SK-N-SH (cell line): ENCODE measurements at regions not wholly inside any gene's neighbourhood (a gene's known extent, or its start where the extent isn't known, plus 50 kb on each side); places are given as distances from the start of the nearest gene placed in this dataset.

ENCODE experiments used
- CTCF ChIA-PET: fragments of 300-600, 350-600 bp; formaldehyde crosslinking; extraction: SDS; loops from one replicate; lab custom pipeline; 2021; lab: Yijun Ruan, JAX
- POLR2A ChIA-PET: fragments of 350-600 bp; sonication (Branson Sonifier 250); formaldehyde crosslinking; extraction: SDS; loops from one replicate; lab custom pipeline; 2020; ENCODE audit warnings: antibody characterized with exemption, inconsistent platforms; lab: Yijun Ruan, JAX
- DNase-seq: peaks from one replicate; pipeline ENCODE4 v3.0.0; 2012
- H2AFZ ChIP-seq: fragments of 200-600 bp; sonication (generic); 2 replicates; pipeline ENCODE4 v1.8.1; 2016; ENCODE audit warnings: antibody characterized with exemption, mild to moderate bottlenecking, low read depth
- H3F3A ChIP-seq: fragments of 200-600 bp; sonication (generic); replicated peaks from 2 replicates; pipeline ENCODE3; 2016; ENCODE audit warnings: antibody characterized with exemption, mild to moderate bottlenecking; ENCODE audit not compliant: insufficient read depth
- H3K27ac ChIP-seq, 2 experiments: fragments of 200-500 bp in 1 of 2; fragments of 200-600 bp in 1 of 2; sonication (Bioruptor generic) in 1 of 2; sonication (generic), shearing (Covaris generic) in 1 of 2; 2 replicates each; pipeline versions ENCODE4 v1.5.1 to v1.6.1; 2014 to 2016; ENCODE audit warnings: low read depth in 2 of 2, inconsistent platforms in 1 of 2, low read length in 1 of 2, mild to moderate bottlenecking in 1 of 2, mixed read lengths in 1 of 2
- H3K27me3 ChIP-seq: fragments of 200-600 bp; sonication (generic), shearing (Covaris generic); 2 replicates; pipeline ENCODE4 v1.6.1; 2016; ENCODE audit warnings: mixed run types; ENCODE audit not compliant: insufficient read depth
- H3K36me3 ChIP-seq, 2 experiments: fragments of 200-500 bp in 1 of 2; fragments of 200-600 bp in 1 of 2; sonication (Bioruptor generic) in 1 of 2; sonication (generic) in 1 of 2; replicated peaks in 1 of 2; 2 replicates each; pipeline versions ENCODE3 to v1.5.1; 2014 to 2016; ENCODE audit warnings: low read length in 1 of 2, mild to moderate bottlenecking in 1 of 2; ENCODE audit not compliant: insufficient read depth in 2 of 2, control insufficient read depth in 1 of 2
- H3K4me1 ChIP-seq, 2 experiments: fragments of 200-500 bp in 1 of 2; fragments of 200-600 bp in 1 of 2; sonication (Bioruptor generic) in 1 of 2; sonication (generic), shearing (Covaris generic) in 1 of 2; 2 replicates each; pipeline versions ENCODE4 v1.5.1 to v1.6.1; 2014 to 2016; ENCODE audit warnings: low read depth in 1 of 2, low read length in 1 of 2, mixed run types in 1 of 2; ENCODE audit not compliant: insufficient read depth in 2 of 2, control insufficient read depth in 1 of 2
- H3K4me2 ChIP-seq: fragments of 200-600 bp; sonication (generic), shearing (Covaris generic); 2 replicates; pipeline ENCODE4 v1.6.1; 2017; ENCODE audit warnings: mixed run types
- H3K4me3 ChIP-seq, 2 experiments: fragments of 200-500 bp in 1 of 2; fragments of 200-600 bp in 1 of 2; sonication (Bioruptor generic) in 1 of 2; sonication (generic), shearing (Covaris generic) in 1 of 2; 2 replicates each; pipeline versions ENCODE4 v1.5.1 to v1.8.1; 2014 to 2016; ENCODE audit warnings: low read depth in 2 of 2, inconsistent platforms in 1 of 2, low read length in 1 of 2, mild to moderate bottlenecking in 1 of 2, mixed read lengths in 1 of 2, moderate library complexity in 1 of 2
- H3K79me2 ChIP-seq: fragments of 200-600 bp; sonication (generic); 2 replicates; pipeline ENCODE4 v1.8.1; 2017; ENCODE audit warnings: mild to moderate bottlenecking; ENCODE audit not compliant: insufficient read depth
- H3K9ac ChIP-seq: fragments of 200-600 bp; sonication (generic); 2 replicates; pipeline ENCODE4 v1.6.1; 2017; ENCODE audit warnings: mixed run types
- H3K9me2 ChIP-seq: fragments of 200-600 bp; sonication (generic); 2 replicates; pipeline ENCODE4 v1.6.1; 2017; ENCODE audit warnings: mixed run types
- H3K9me3 ChIP-seq: fragments of 200-600 bp; sonication (generic); 2 replicates; pipeline ENCODE4 v1.6.1; 2017; ENCODE audit warnings: mixed run types, mild to moderate bottlenecking, moderate library complexity
- H4K20me1 ChIP-seq: fragments of 200-600 bp; sonication (generic); 2 replicates; pipeline ENCODE4 v1.6.1; 2017; ENCODE audit warnings: mild to moderate bottlenecking, mixed run types; ENCODE audit not compliant: insufficient read depth
- ELF1 ChIP-seq: IDR thresholded peaks from 2 replicates; pipeline ENCODE4 v1.4.0; 2012
- FOXJ3 ChIP-seq: sonication (generic); formaldehyde crosslinking; IDR thresholded peaks from 2 replicates; pipeline ENCODE4 v1.5.1; 2020; ENCODE audit warnings: mild to moderate bottlenecking, missing genetic modification reagents
- IRF3 ChIP-seq: fragments of 150-350 bp; IDR thresholded peaks from 2 replicates; pipeline ENCODE4 v1.6.1; 2016; ENCODE audit warnings: mild to moderate bottlenecking, low read depth, low read length
- JUND ChIP-seq: IDR thresholded peaks from 2 replicates; pipeline ENCODE4 v1.4.0; 2012
- MAX ChIP-seq: IDR thresholded peaks from 2 replicates; pipeline ENCODE4 v1.4.0; 2012; ENCODE audit warnings: low read depth
- MXI1 ChIP-seq: IDR thresholded peaks from 2 replicates; pipeline ENCODE4 v1.6.1; 2012; ENCODE audit warnings: mild to moderate bottlenecking, low read depth, low read length, improper control_type of control experiment
- NRF1 ChIP-seq: IDR thresholded peaks from 2 replicates; pipeline ENCODE4 v1.6.1; 2012; ENCODE audit warnings: low read depth, mild to moderate bottlenecking, low read length
- PBX3 ChIP-seq: IDR thresholded peaks from 2 replicates; pipeline ENCODE4; 2012
- RAD21 ChIP-seq: IDR thresholded peaks from 2 replicates; pipeline ENCODE4 v1.6.1; 2012; ENCODE audit warnings: mild to moderate bottlenecking, low read length
- RCOR1 ChIP-seq: fragments of 150-350 bp; IDR thresholded peaks from 2 replicates; pipeline ENCODE4 v1.6.1; 2017; ENCODE audit warnings: antibody characterized with exemption, low read length
- REST ChIP-seq: IDR thresholded peaks from 2 replicates; pipeline ENCODE4 v1.6.1; 2012; ENCODE audit warnings: mild to moderate bottlenecking, low read depth, low read length, moderate library complexity
- RXRA ChIP-seq: IDR thresholded peaks from 2 replicates; pipeline ENCODE4 v1.4.0; 2012; ENCODE audit warnings: low read depth, mild to moderate bottlenecking, borderline replicate concordance
- SIN3A ChIP-seq: IDR thresholded peaks from 2 replicates; pipeline ENCODE4 v1.6.1; 2012; ENCODE audit warnings: low read depth, mild to moderate bottlenecking, low read length, moderate library complexity, borderline replicate concordance
- TAF1 ChIP-seq: IDR thresholded peaks from 2 replicates; pipeline ENCODE4 v1.6.1; 2012; ENCODE audit warnings: low read depth, mild to moderate bottlenecking, low read length, moderate library complexity, borderline replicate concordance
- TEAD4 ChIP-seq: IDR thresholded peaks from 2 replicates; pipeline ENCODE4 v1.4.0; 2012; ENCODE audit warnings: mild to moderate bottlenecking, borderline replicate concordance; ENCODE audit not compliant: insufficient read depth
- USF1 ChIP-seq: IDR thresholded peaks from 2 replicates; pipeline ENCODE4 v1.4.0; 2012; ENCODE audit warnings: low read depth, borderline replicate concordance
- USF2 ChIP-seq: fragments of 150-350 bp; IDR thresholded peaks from 2 replicates; pipeline ENCODE4 v1.6.1; 2017; ENCODE audit warnings: antibody characterized with exemption, low read length, low read depth, borderline replicate concordance
- YY1 ChIP-seq: IDR thresholded peaks from 2 replicates; pipeline ENCODE4 v1.4.0; 2012; ENCODE audit warnings: low read depth, mild to moderate bottlenecking
- ZBTB33 ChIP-seq: IDR thresholded peaks from 2 replicates; pipeline ENCODE4 v1.4.0; 2012; ENCODE audit warnings: low read depth, borderline replicate concordance
- WGBS: methylation state at CpG from one replicate; pipeline ENCODE4 v1.1.6; 2017; ENCODE audit warnings: low lambda C conversion rate; 5-methylcytosine and 5-hydroxymethylcytosine counted together

- WGBS, result 9% methylated on average over 8 of the region's 9 CpGs
Measured at GRCh38 chr18:78543201-78543725, 436.4 kb upstream of the SALL3 start.

GRCh38 chr18:78546281-78546680, 433.3 kb upstream of the SALL3 start:
- H4K20me1 ChIP-seq, result no peaks in the 10 kb centered on the region
- no peaks in the 10 kb centered on the region for H3K79me2 ChIP-seq
- H3K27me3 ChIP-seq, result no peaks in the 10 kb centered on the region; the same call in 1 of the 2 replicates
- ChIA-PET POLR2A (no interaction called here), CTCF (interaction anchor here (0.8 to 0.9 kb wide), 2 partner anchors 15 to 31 kb away, joined by 3 read pairs; no protein-coding TSS in a partner anchor)
- H3K4me1 ChIP-seq, result no peaks in the 10 kb centered on the region
- no peaks in the 10 kb centered on the region for H3K36me3 ChIP-seq
- no peak for DNase-seq
- no peaks in the 10 kb centered on the region for H3K9me2 ChIP-seq
- H3K4me2 ChIP-seq, result no peak overlapping the region
- H3K9ac ChIP-seq, result no peak overlapping the region
- 10% methylated on average over 5 of the region's 5 CpGs for WGBS
- no peak overlapping the region for H2AFZ ChIP-seq
- no peak overlapping the region for H3K27ac ChIP-seq
- no peaks in the 10 kb centered on the region for H3K9me3 ChIP-seq
- no peak overlapping the region for H3K4me3 ChIP-seq
- H3F3A ChIP-seq, result no peaks in the 10 kb centered on the region
- TF ChIP-seq MAX, result no peak
- no peak for TF ChIP-seq REST
- TF ChIP-seq FOXJ3 (CRISPR knock-in tag), result no peak
- TF ChIP-seq USF2, result no peak
- TF ChIP-seq ELF1, result no peak
- TF ChIP-seq RXRA, result no peak
- TF ChIP-seq USF1, result no peak
- no peak for TF ChIP-seq JUND
- TF ChIP-seq NRF1, result no peak
- no peak for TF ChIP-seq IRF3
- TF ChIP-seq RCOR1, result no peak
- no peak for TF ChIP-seq RAD21
- TF ChIP-seq SIN3A, result no peak
- no peak for TF ChIP-seq PBX3
- no peak for TF ChIP-seq YY1
- no peak for TF ChIP-seq TAF1
- no peak for TF ChIP-seq ZBTB33
- TF ChIP-seq MXI1, result no peak
- TF ChIP-seq, all 33 proteins: peak for 0

More at GRCh38 chr18:78543201-78543725, 436.4 kb upstream of the SALL3 start:
- TF ChIP-seq TEAD4, result no peak
- DNase-seq, result no peak
- Histone ChIP-seq H3K9ac (no peak overlapping the region), H3K4me1 (no peaks in the 10 kb centered on the region), H3K36me3 (no peaks in the 10 kb centered on the region), H3K79me2 (no peaks in the 10 kb centered on the region), H3F3A (no peaks in the 10 kb centered on the region), H3K9me2 (no peaks in the 10 kb centered on the region), H3K4me2 (no peak overlapping the region), H3K27ac (no peak overlapping the region), H3K4me3 (no peak overlapping the region), H2AFZ (no peak overlapping the region), H4K20me1 (no peaks in the 10 kb centered on the region), H3K27me3 (no peaks in the 10 kb centered on the region; the same call in 1 of the 2 replicates), H3K9me3 (no peaks in the 10 kb centered on the region)
- CTCF ChIA-PET, result no interaction called here
- POLR2A ChIA-PET, result no interaction called here
